GM12875 (cell line): ENCODE measurements at regions not wholly inside any gene's neighbourhood (a gene's known extent, or its start where the extent isn't known, plus 50 kb on each side); places are given as distances from the start of the nearest gene placed in this dataset.
"Not testable (repeated sequence)": the region's sequence is repeated elsewhere in the genome, so short reads cannot be mapped to it uniquely, and the experiment has no call there.

ENCODE experiments used
- H3K4me3 ChIP-seq: one replicate; pipeline ENCODE4 v1.5.1; 2011; ENCODE audit warnings: low read depth, low read length, control low read depth
- CTCF ChIP-seq: IDR thresholded peaks from 2 replicates; pipeline ENCODE4 v1.5.1; 2011; ENCODE audit warnings: low read depth, mild to moderate bottlenecking, control low read depth, inconsistent platforms, low read length, moderate library complexity, borderline replicate concordance; ENCODE audit not compliant: insufficient read depth

- no peak overlapping the region for H3K4me3 ChIP-seq
- no peak for TF ChIP-seq CTCF
These were observed 835.1 kb downstream of the RNF144A start for GRCh38 chr2:7752291-7752690.

- no peak overlapping the region for H3K4me3 ChIP-seq
- no peak for TF ChIP-seq CTCF
These were observed 836.6 kb downstream of the RNF144A start for GRCh38 chr2:7753777-7754176.

DNA sequence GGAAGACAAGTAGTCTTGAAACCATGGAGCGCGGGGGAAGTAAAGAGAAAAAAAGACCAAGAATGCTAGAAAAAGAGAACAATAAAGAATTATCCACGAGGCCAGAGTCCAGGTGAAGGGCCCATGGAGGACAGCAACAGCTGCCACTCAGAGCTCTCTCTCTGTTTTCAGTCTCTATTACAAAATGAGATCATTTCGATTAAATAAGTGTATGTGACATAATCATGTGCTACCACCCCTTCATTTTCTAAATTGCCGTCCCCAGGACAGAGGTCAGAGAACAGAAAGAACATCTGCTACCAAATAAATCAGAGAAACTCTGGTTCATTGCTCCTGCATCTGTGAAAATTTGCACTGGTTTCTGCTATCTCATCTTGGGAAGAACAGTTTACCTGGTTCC lies 838.7 kb downstream of the RNF144A start:
- no peak overlapping the region for H3K4me3 ChIP-seq
- no peak for TF ChIP-seq CTCF

DNA sequence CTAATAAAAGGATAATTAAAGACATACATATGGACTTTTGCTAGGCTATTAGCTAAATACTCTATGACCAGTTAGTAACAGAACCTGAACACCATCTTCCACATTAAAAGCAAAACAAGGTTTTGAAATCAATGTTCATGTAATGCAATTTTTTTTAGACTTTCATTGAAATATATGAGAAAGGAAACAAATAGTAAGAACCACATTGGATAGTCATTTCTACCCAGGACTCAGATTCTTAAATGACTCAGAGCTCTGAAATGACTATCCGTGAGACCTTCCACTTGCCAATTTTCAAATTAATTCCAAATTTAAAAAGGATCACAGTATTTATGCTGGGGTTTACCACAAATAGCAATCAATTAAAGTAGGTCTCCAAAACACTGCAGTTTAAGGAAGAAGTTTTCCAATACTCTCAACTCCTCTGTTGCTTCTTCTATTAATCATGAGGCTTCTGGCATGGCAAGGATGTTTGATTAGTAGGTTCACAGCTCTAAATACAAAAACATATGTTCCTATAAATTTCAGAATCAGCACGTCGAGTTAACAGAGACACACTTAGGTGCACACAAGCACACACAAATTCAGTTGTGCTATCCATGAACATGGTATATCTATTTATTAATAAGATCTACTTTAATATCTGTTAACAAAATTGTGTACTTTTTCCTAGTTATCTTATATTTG lies 841.0 kb downstream of the RNF144A start:
- TF ChIP-seq CTCF: no peak
- H3K4me3 ChIP-seq: no peak overlapping the region

- no peak for TF ChIP-seq CTCF
- no peak overlapping the region for H3K4me3 ChIP-seq
These were observed 842.7 kb downstream of the RNF144A start for GRCh38 chr2:7759898-7760297.

- not testable (repeated sequence) for H3K4me3 ChIP-seq
These were observed 846.2 kb downstream of the RNF144A start for GRCh38 chr2:7763418-7763817.

- no peak overlapping the region for H3K4me3 ChIP-seq
- no peak for TF ChIP-seq CTCF
These were observed 848.0 kb downstream of the RNF144A start for GRCh38 chr2:7765236-7765635.
